ENCODE measurements at regions not wholly inside any gene's neighbourhood (a gene's known extent, or its start where the extent isn't known, plus 50 kb on each side); places are given as distances from the start of the nearest gene placed in this dataset.

GRCh38 chr5:1723476-1723875 is 76.2 kb downstream of the MRPL36 start:
- Histone ChIP-seq H3K4me2 (ENCODE audit: low read length) (no peak overlapping the region), H3K9me2 (ENCODE audit: insufficient read depth) (no peaks in the 10 kb centered on the region), H3K9me3 (ENCODE audit: control insufficient read depth in 1 of 2, insufficient read depth in 1 of 2, low read depth in 1 of 2, low read length in 2 of 2) (peaks cover 12 to 14% of the 10 kb centered on the region in 2 experiments; a peak in 3 of 4 replicates), H3K9ac (ENCODE audit: low read length) (no peak overlapping the region), H3K79me2 (ENCODE audit: insufficient read depth, low read length) (no peaks in the 10 kb centered on the region), H3K27me3 (ENCODE audit: insufficient read depth, low read length) (peaks cover 19% of the 10 kb centered on the region; the same call in 1 of the 2 replicates), H3K4me1 (ENCODE audit: control insufficient read depth in 1 of 2, insufficient read depth in 2 of 2, low read length in 2 of 2) (no peaks in the 10 kb centered on the region), H3K4me3 (replicated peaks in 1 of 2; ENCODE audit: low read depth in 1 of 2, low read length in 2 of 2) (no peak overlapping the region), H4K20me1 (ENCODE audit: insufficient read depth) (no peaks in the 10 kb centered on the region), H2AFZ (ENCODE audit: low read depth, low read length, poor library complexity, severe bottlenecking) (no peak overlapping the region), H3K27ac (ENCODE audit: low read depth, low read length) (no peak overlapping the region), H3K36me3 (ENCODE audit: control insufficient read depth in 1 of 2, insufficient read depth in 2 of 2, low read length in 2 of 2) (no peaks in the 10 kb centered on the region)
- CTCF ChIA-PET: no interaction called here
- POLR2A ChIA-PET: no interaction called here
- TF ChIP-seq EZH2 (IDR thresholded peaks at IDR 0.05) (no peak), EGR1 (IDR thresholded peaks at IDR 0.05; ENCODE audit: low read depth) (no peak), CTCF (IDR thresholded peaks at IDR 0.05 in 2 of 3, conservative IDR thresholded peaks at IDR 0.05 in 1 of 3; ENCODE audit: borderline replicate concordance in 1 of 3, insufficient read depth in 1 of 3, low read depth in 2 of 3, low read length in 2 of 3) (no peak), MAX (IDR thresholded peaks at IDR 0.05) (no peak), CEBPB (IDR thresholded peaks at IDR 0.05; ENCODE audit: low read depth) (no peak), RAD21 (IDR thresholded peaks at IDR 0.05; ENCODE audit: low read depth) (no peak), ZNF274 (IDR thresholded peaks at IDR 0.05; ENCODE audit: low read depth, low read length) (no peak), POLR2AphosphoS5 (IDR thresholded peaks at IDR 0.05; ENCODE audit: low read depth, low read length) (no peak), CBX3 (IDR thresholded peaks at IDR 0.05; ENCODE audit: low read depth) (no peak), ATF3 (IDR thresholded peaks at IDR 0.05) (no peak)
- ATAC-seq (no peak), DNase-seq (ENCODE audit: low read depth, low spot score) (no peak)
- intact Hi-C loops (cut with micrococcal nuclease): no loop called here
- no TSS peak for BruUV-seq (replicated peaks)
- RAD21 ChIA-PET (ENCODE audit: low non-redundant PET in 1 of 2, low total read pairs in 2 of 2, uncharacterized antibody in 2 of 2, unreplicated experiment in 2 of 2): no interaction called here
